ENCODE measurements at regions not wholly inside any gene's neighbourhood (a gene's known extent, or its start where the extent isn't known, plus 50 kb on each side); places are given as distances from the start of the nearest gene placed in this dataset.
"Not testable (repeated sequence)": the region's sequence is repeated elsewhere in the genome, so short reads cannot be mapped to it uniquely, and the experiment has no call there.

DNA sequence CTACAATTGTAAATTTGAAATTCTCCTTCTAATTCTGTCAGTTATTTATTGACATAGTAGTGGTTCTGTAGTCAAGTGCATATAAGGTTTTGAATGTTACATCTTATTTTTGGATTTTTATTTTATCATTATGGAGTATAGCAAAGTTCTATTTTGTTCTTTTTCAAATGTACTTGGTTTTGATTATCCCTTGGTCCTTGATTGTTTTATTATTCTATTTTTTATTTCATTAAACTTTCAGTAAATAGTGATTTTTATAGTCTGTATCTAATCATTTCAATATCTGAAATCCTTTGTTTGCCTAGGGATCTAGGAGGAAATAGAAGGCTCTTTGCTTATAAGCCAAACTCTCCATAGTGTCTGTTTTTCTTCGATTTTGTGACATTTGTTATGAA, 87.8 kb downstream of the HFE start:
- DNase-seq (ENCODE audit: low spot score), result no peak

DNA sequence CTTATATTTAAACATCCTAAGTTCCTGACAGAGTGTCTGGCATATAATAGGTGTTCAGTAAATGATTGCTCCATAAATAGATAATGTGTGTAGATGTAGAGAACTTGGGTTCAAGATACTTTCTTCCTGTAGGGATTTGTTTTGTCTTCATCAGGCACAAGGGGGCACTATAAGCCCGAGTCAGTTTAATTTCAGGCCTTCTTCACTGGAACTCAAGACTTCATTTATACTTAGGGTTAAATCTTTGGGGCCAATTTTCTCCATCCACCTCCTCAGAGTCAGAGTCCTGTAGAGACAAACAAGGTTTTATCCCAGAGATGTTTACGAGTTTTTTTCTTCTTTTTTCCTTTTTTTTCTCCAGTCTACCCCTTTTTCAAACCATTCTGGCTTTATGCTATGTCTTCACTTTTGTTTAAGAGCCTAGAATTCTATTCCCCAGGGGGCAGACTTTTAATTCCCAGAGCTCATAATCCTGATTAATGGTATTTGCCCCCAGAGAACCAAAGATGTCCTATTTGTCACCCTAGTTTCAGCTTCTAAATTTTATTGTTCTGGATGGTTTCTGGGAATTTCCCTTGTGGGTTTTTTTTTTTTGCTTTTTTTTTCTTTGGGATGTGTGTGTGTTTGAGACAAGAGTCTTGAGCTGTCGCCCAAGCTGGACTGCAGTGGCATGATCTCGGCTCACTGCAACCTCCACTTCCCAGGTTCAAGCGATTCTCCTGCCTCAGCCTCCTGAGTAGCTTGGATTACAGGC, 88.4 kb downstream of the HFE start:
- DNase-seq (ENCODE audit: low spot score), result no peak

GRCh38 chr6:26179675-26180074, 92.4 kb downstream of the HFE start:
- DNase-seq (ENCODE audit: low spot score), result no peak

DNA sequence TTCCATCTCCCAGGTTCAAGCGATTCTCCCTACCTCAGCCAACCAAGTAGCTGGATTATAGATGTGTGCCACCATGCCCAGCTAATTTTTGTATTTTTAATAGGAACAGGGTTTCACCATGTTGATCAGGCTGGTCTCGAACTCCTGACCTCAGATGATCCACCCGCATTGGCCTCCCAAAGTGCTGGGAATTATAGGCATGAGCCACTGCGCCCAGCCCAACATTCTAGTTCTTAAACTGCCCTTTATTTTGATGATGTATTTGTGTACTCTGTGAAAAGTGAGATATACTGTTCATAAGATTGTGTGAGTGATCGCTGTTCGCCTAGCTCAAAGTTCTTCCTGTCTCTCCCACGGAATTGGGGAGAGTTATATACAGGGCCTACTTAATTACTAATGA, 93.1 kb downstream of the HFE start:
- DNase-seq (ENCODE audit: low spot score), result no peak

DNA sequence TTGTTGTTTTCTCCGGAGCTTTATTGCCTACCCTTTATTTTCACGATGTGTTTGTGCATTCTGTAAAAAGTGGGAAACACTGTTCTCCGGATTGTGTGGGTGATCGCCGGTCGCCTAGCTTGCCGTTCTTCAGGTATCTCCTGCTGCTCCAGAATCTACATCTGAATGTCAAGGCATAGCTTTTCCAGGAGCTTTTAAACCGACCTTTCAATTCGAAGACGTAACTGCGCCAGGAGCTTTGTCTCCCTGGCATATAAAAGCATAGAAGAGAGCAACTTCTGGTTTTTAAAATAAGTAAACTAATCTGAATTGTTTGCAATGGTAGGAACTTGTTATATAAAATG, 96.0 kb downstream of the HFE start:
- peak; percentile 60 for DNase-seq (ENCODE audit: low spot score)

DNA sequence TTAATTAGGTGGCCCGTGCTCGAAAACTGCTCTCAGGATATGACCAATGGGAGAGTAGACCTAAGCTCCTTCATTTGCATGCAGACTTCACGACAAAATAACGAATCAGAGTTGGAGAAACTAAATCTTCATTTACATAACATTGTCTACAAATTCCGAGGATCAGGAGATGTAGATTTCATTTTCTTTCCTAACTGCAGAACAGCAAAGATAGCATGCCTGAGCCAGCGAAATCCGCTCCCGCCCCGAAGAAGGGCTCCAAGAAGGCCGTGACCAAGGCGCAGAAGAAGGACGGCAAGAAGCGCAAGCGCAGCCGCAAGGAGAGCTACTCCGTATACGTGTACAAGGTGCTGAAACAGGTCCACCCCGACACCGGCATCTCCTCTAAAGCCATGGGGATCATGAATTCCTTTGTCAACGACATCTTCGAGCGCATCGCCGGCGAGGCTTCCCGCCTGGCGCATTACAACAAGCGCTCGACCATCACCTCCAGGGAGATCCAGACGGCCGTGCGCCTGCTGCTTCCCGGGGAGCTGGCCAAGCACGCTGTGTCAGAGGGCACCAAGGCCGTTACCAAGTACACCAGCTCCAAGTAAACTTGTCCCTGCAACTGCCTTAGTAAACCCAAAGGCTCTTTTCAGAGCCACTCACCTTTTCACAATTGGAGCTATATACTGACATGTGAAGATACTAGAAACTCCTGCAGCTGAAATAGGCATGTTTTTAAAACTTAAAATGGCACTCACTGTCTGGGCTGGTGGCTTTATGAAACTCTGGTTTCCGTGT, 96.5 kb downstream of the HFE start:
- peak; percentile 84 for DNase-seq (ENCODE audit: low spot score)

- no peak for DNase-seq (ENCODE audit: low spot score)
Observed at GRCh38 chr6:26184367-26184891, 97.2 kb downstream of the HFE start.

GRCh38 chr6:26185004-26185403, 97.8 kb downstream of the HFE start:
- DNase-seq (ENCODE audit: low spot score), result no peak

GRCh38 chr6:26185802-26186201, 98.6 kb downstream of the HFE start:
- DNase-seq (ENCODE audit: low spot score), result no peak

GRCh38 chr6:26186652-26187051, 99.4 kb downstream of the HFE start:
- no peak for DNase-seq (ENCODE audit: low spot score)

- no peak for DNase-seq (ENCODE audit: low spot score)
Observed at GRCh38 chr6:26187292-26187691, 100.1 kb downstream of the HFE start.

GRCh38 chr6:26187981-26188635, 100.9 kb downstream of the HFE start:
- peak; percentile 62 for DNase-seq (ENCODE audit: low spot score)

- DNase-seq (ENCODE audit: low spot score), result not testable (repeated sequence)
Observed at GRCh38 chr6:26191512-26191911, 104.3 kb downstream of the HFE start.

DNA sequence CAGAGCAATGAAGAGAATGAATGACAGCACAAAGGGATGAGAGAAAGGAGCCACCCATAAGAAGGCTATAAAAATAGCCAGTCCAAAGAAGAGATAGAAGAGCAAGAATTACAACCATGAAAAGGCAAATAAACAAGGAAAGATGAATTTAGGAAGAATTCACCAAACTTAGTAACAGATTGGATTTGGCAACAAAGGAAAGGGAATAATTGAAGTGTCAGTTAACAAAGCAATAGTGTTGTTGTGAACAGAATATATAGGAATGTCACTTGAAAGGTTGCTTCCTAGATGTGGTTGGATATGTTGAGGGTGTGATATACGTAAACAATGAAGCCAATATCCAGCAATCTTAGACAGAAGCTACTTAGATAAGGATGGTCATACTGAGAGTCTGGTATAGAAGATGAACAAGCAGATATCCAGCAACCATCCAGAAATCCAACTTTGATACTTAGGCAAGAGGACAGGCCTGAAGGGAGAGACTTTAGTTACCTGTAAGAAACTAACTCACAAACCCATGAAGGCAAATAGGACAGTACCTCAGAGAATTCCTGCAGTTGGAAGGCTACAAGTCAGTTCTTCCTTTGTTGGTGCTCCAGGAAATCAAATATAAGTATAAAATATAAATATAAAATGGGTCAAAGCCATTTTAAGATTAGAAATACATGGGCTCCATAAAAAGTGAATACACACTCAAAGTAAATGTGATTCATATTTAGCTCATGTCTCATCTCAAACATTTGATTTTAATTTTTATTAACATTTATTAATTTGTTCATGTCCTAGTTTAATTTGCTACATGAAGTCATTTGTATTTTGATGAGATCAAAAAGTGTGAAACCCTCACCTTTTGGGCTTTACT, 106.5 kb downstream of the HFE start:
- no peak for DNase-seq (ENCODE audit: low spot score)

DNA sequence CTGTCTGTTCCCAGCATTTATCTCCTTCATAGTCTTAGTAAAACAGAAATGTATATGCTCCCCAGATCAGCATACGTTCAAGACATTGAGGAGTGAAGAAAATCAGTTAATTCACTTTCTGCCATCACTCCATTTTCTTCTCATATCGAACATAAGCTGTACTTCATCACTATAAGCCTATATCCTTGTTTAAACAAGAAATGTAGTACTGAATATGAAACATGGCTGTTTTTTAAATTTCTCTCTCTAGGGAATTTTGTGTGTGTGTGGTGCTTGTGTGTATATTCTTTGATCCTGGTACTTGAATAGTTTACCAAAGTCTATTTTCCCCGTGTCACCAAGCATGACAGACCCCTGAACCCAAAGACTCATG, 107.1 kb downstream of the HFE start:
- DNase-seq (ENCODE audit: low spot score), result no peak

- no peak for DNase-seq (ENCODE audit: low spot score)
Observed at GRCh38 chr6:26194816-26195375, 107.7 kb downstream of the HFE start.

GRCh38 chr6:26195376-26195923, 108.2 kb downstream of the HFE start:
- DNase-seq (ENCODE audit: low spot score), result peak; percentile 84

GRCh38 chr6:26195924-26196845, 109.0 kb downstream of the HFE start:
- no peak for DNase-seq (ENCODE audit: low spot score)

DNA sequence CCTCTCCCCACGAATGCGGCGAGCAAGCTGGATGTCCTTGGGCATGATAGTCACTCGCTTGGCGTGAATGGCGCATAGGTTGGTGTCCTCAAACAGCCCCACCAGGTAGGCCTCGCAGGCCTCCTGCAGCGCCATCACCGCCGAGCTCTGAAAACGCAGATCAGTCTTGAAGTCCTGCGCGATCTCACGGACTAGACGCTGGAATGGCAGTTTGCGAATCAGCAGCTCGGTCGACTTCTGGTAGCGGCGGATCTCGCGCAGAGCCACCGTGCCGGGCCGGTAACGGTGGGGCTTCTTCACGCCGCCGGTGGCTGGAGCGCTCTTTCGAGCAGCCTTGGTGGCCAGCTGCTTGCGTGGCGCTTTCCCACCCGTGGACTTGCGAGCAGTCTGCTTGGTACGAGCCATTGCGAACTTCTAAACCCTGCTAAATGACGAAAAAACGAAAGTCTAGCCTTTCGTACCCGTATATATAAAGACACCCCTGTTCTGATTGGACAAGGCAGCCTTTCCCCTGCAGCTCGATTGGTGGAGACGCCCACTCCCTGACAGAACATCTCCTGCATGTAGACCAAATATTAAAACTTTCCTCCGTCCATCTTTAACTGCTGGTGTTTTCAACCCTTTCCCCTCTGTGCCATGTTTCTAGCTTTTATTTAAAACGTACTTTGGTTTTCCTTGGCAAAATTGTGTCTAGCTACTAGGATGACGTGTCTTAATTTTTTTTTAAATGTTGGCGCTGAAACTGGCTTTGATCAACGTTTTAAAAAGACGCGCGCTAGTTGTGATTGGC, 109.8 kb downstream of the HFE start:
- peak; percentile 84 for DNase-seq (ENCODE audit: low spot score)

GRCh38 chr6:26197636-26197932, 110.4 kb downstream of the HFE start:
- no peak for DNase-seq (ENCODE audit: low spot score)
